AG08395 (cell line): ENCODE measurements at regions not wholly inside any gene's neighbourhood (a gene's known extent, or its start where the extent isn't known, plus 50 kb on each side); places are given as distances from the start of the nearest gene placed in this dataset.
A peak's percentile ranks its signal among the peaks of the same experiment; 100 is the strongest.

ENCODE experiments used
- DNase-seq: peaks from one replicate; pipeline ENCODE4 v3.0.0; 2012; ENCODE audit warnings: mixed read lengths, low spot score

- no peak for DNase-seq
Measured at GRCh38 chr13:109977212-109977968, 191.0 kb upstream of the IRS2 start.

GRCh38 chr13:109976206-109976997 is 190.0 kb upstream of the IRS2 start:
- no peak for DNase-seq

GRCh38 chr13:109974354-109974753 is 188.0 kb upstream of the IRS2 start:
- DNase-seq: no peak

GRCh38 chr13:109973279-109973678 is 186.9 kb upstream of the IRS2 start:
- DNase-seq: no peak

- DNase-seq: peak; percentile 62
Measured at GRCh38 chr13:109971456-109972090, 185.2 kb upstream of the IRS2 start.

GRCh38 chr13:109971006-109971405 is 184.6 kb upstream of the IRS2 start:
- peak; percentile 65 for DNase-seq

- DNase-seq: peak; percentile 24
Measured at GRCh38 chr13:109968876-109969577, 182.6 kb upstream of the IRS2 start.

GRCh38 chr13:109963960-109964563 is 177.7 kb upstream of the IRS2 start:
- DNase-seq: no peak

- no peak for DNase-seq
Measured at GRCh38 chr13:109963384-109963783, 177.0 kb upstream of the IRS2 start.

- no peak for DNase-seq
Measured at GRCh38 chr13:109959903-109960302, 173.5 kb upstream of the IRS2 start.

- no peak for DNase-seq
Measured at GRCh38 chr13:109957875-109958274, 171.5 kb upstream of the IRS2 start.

GRCh38 chr13:109955598-109955997 is 169.2 kb upstream of the IRS2 start:
- DNase-seq: peak; percentile 40

- DNase-seq: no peak
Measured at GRCh38 chr13:109954441-109954840, 168.1 kb upstream of the IRS2 start.

GRCh38 chr13:109951491-109951890 is 165.1 kb upstream of the IRS2 start:
- DNase-seq: no peak

GRCh38 chr13:109949397-109949796 is 163.0 kb upstream of the IRS2 start:
- DNase-seq: no peak

GRCh38 chr13:109947006-109947405 is 160.6 kb upstream of the IRS2 start:
- DNase-seq: no peak

GRCh38 chr13:109945206-109945960 is 159.0 kb upstream of the IRS2 start:
- DNase-seq: peak; percentile 84

- DNase-seq: peak; percentile 52
Measured at GRCh38 chr13:109941951-109942350, 155.6 kb upstream of the IRS2 start.

- DNase-seq: no peak
Measured at GRCh38 chr13:109941221-109941620, 154.8 kb upstream of the IRS2 start.

- no peak for DNase-seq
Measured at GRCh38 chr13:109940637-109941036, 154.3 kb upstream of the IRS2 start.

- no peak for DNase-seq
Measured at GRCh38 chr13:109939838-109940237, 153.5 kb upstream of the IRS2 start.
